Parathyroid adenoma (tissue), 2 donors: ENCODE measurements at regions not wholly inside any gene's neighbourhood (a gene's known extent, or its start where the extent isn't known, plus 50 kb on each side); places are given as distances from the start of the nearest gene placed in this dataset.

Source experiments
- H2AFZ ChIP-seq: fragments of 300-600 bp; sonication (generic); one replicate; pipeline ENCODE4 v1.7.0; 2017; ENCODE audit warnings: antibody characterized with exemption, mild to moderate bottlenecking
- H3K27ac ChIP-seq: fragments of 300-600 bp; sonication (generic); one replicate; pipeline ENCODE4 v1.7.0; 2017
- H3K27me3 ChIP-seq: fragments of 300-600 bp; sonication (generic); one replicate; pipeline ENCODE4 v1.7.0; 2017; ENCODE audit warnings: low read length; ENCODE audit not compliant: control insufficient read depth, insufficient read depth
- H3K36me3 ChIP-seq: fragments of 300-600 bp; sonication (generic); one replicate; pipeline ENCODE4 v1.7.0; 2017; ENCODE audit warnings: low read length; ENCODE audit not compliant: control insufficient read depth, insufficient read depth
- H3K4me1 ChIP-seq: fragments of 300-600 bp; sonication (generic); one replicate; pipeline ENCODE4 v1.7.0; 2017; ENCODE audit warnings: control low read depth
- H3K4me2 ChIP-seq: fragments of 300-600 bp; sonication (generic); one replicate; pipeline ENCODE4 v1.7.0; 2017; ENCODE audit warnings: low read length
- H3K4me3 ChIP-seq: fragments of 300-600 bp; sonication (generic); one replicate; pipeline ENCODE4 v1.7.0; 2017; ENCODE audit warnings: low read depth, low read length
- H3K79me2 ChIP-seq: fragments of 300-600 bp; sonication (generic); one replicate; pipeline ENCODE4 v1.7.0; 2017; ENCODE audit warnings: control low read depth
- H3K9ac ChIP-seq: fragments of 300-600 bp; sonication (generic); one replicate; pipeline ENCODE4 v1.7.0; 2017; ENCODE audit warnings: mild to moderate bottlenecking
- H3K9me3 ChIP-seq: fragments of 300-600 bp; sonication (generic); one replicate; pipeline ENCODE4 v1.7.0; 2017; ENCODE audit warnings: low read length; ENCODE audit not compliant: control insufficient read depth
- TF ChIP-seq, protein P1 (sequence below): fragments of 300-600 bp; sonication (generic); IDR thresholded peaks from one replicate; pipeline ENCODE4 v1.7.0; 2017; ENCODE audit warnings: antibody characterized with exemption, mild to moderate bottlenecking
- donor health status: primary hyperparathyroidism.

DNA sequence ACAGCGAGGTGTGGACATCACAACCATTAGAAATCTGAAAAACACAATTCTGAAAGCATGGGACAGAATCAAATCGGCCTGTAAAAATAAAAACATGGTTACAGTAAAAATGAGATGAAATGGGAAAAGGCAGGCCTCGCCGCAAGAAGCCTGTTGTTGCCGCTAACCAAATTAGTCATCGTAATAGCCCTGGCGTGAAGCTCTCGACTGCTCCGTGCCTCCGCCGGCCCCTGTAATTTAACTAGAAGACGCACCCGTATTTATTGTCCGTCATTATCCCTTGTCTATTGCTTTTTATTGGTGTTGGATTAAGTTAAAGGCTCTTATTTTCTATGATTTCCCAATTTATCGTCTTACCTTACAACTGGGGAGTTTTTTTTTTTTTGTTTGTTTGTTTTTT is 334.6 kb upstream of the EEF2KMT start:
- Histone ChIP-seq H3K27ac (no peak overlapping the region), H3K79me2 (no peaks in the 10 kb centered on the region), H3K4me1 (no peaks in the 10 kb centered on the region), H2AFZ (no peak overlapping the region), H3K4me2 (no peak overlapping the region), H3K9ac (no peak overlapping the region), H3K9me3 (no peaks in the 10 kb centered on the region), H3K27me3 (no peaks in the 10 kb centered on the region), H3K36me3 (no peaks in the 10 kb centered on the region), H3K4me3 (no peak overlapping the region)
- TF ChIP-seq, protein P1, sequence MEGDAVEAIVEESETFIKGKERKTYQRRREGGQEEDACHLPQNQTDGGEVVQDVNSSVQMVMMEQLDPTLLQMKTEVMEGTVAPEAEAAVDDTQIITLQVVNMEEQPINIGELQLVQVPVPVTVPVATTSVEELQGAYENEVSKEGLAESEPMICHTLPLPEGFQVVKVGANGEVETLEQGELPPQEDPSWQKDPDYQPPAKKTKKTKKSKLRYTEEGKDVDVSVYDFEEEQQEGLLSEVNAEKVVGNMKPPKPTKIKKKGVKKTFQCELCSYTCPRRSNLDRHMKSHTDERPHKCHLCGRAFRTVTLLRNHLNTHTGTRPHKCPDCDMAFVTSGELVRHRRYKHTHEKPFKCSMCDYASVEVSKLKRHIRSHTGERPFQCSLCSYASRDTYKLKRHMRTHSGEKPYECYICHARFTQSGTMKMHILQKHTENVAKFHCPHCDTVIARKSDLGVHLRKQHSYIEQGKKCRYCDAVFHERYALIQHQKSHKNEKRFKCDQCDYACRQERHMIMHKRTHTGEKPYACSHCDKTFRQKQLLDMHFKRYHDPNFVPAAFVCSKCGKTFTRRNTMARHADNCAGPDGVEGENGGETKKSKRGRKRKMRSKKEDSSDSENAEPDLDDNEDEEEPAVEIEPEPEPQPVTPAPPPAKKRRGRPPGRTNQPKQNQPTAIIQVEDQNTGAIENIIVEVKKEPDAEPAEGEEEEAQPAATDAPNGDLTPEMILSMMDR = no peak

DNA sequence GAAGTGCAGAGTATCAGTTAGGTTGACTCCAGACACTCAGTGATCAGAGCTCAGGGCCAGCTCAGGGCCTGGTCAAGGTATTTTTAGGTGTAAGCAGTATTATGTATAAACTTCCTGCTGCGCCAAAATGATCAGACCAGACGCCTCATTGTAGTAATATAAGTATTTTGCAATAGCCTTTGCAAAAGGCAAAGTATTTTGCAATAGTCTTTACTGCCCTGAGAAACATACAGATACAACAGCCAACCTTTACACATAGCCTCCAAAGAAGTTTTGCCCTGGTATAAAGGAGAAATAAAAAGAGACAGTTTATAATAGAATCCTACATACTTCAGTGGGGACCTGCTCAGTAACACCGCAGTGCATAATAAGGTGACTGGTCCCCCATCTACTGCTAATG is 333.0 kb upstream of the EEF2KMT start:
- no peak overlapping the region for H3K9ac ChIP-seq

DNA sequence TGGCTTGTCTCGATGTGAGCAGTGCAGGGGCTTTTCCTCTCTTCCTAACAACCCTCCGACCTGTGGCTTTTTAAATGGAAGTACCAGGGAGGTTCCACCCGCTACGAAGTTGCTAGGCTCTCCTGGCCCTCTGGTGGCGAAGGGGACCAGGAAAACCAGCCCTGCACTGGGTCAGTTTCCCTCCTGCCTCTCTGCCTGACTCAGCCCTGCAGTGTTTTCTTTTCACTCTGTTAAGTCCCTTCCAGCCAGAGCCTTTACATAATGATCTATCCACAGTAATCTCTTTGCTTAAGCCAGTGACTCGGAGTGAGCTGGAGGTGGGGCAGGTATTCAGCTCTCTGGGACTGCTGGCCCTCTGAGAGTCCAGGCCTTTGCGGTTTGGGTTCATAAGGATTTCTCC is 331.3 kb upstream of the EEF2KMT start:
- TF ChIP-seq, protein P1 = no peak
- Histone ChIP-seq H3K9me3 (no peaks in the 10 kb centered on the region), H3K4me2 (no peak overlapping the region), H3K9ac (no peak overlapping the region), H3K27me3 (no peaks in the 10 kb centered on the region), H3K4me3 (no peak overlapping the region), H2AFZ (no peak overlapping the region), H3K36me3 (no peaks in the 10 kb centered on the region), H3K79me2 (no peaks in the 10 kb centered on the region), H3K4me1 (no peaks in the 10 kb centered on the region), H3K27ac (no peak overlapping the region)

More for the DNA sequence above, 333.0 kb upstream of the EEF2KMT start:
- TF ChIP-seq, protein P1 = no peak
- Histone ChIP-seq H3K79me2 (no peaks in the 10 kb centered on the region), H3K9me3 (no peaks in the 10 kb centered on the region), H3K36me3 (no peaks in the 10 kb centered on the region), H3K4me1 (no peaks in the 10 kb centered on the region), H2AFZ (no peak overlapping the region), H3K27ac (no peak overlapping the region), H3K27me3 (no peaks in the 10 kb centered on the region), H3K4me3 (no peak overlapping the region), H3K4me2 (no peak overlapping the region)

DNA sequence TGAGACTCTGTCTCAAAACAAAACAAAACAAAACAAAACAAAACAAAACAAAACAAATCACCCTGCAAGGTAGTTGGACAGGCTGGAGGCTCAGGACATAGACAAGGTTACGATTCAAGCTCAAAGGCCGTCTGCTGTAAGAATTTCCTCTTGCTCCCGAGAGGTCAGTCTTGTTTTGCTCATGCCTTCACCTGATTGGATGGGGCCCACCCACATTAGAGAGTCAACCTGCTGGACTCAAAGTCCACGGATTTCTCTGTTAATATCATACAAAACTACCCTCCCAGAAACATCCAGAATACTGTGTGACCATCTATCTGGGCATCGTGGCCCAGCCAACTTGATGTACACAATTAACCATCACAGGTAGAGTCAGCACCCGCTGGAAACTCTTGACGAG is 330.0 kb upstream of the EEF2KMT start:
- Histone ChIP-seq H3K9ac (no peak overlapping the region), H3K4me1 (no peaks in the 10 kb centered on the region), H3K4me2 (no peak overlapping the region), H3K36me3 (no peaks in the 10 kb centered on the region), H2AFZ (no peak overlapping the region), H3K9me3 (no peaks in the 10 kb centered on the region), H3K79me2 (no peaks in the 10 kb centered on the region), H3K4me3 (no peak overlapping the region), H3K27me3 (no peaks in the 10 kb centered on the region), H3K27ac (no peak overlapping the region)
- TF ChIP-seq, protein P1 = no peak

DNA sequence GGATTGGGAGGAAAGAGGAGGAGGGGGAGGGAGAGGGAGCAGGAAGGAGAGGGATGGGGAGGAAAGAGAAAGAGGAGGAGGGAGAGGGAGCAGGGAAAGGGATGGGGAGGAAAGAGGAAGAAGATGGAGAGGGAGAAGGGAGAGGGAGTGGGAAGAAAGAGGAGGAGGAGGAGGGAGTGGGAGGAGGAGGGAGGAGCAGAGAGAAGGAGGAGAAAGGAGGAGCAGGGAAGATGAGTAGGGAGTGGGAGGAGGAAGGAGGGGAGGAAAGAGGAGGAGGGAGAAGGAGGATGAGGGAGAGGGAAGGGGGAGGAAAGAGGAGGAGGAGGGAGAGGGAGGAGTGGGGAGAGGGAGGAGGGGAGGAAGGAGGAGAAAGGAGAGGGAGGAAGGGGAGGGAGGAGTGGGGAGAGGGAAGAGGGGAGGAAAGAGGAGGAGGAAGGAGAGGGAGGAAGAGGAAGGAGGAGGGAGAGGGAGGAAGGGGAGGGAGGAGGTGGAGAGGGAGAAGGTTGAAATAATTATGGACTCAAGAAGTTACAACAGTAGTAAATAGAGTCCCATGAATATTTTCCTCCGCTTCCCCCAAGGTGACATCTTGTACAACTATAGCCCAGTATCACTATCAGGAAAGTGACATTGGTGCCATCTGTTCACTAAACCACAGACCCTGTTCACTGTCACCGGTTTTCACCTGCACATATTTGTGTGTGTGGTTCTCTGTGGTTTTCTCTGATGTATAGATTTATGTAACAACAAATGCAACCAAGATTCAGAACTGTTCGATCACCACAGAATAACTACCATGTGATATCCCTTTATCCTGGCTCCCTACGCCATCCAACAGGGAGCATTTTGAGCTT is 325.3 kb upstream of the EEF2KMT start:
- Histone ChIP-seq H3K27me3 (no peaks in the 10 kb centered on the region), H2AFZ (no peak overlapping the region), H3K27ac (no peak overlapping the region), H3K9me3 (no peaks in the 10 kb centered on the region), H3K36me3 (no peaks in the 10 kb centered on the region), H3K4me2 (no peak overlapping the region), H3K9ac (no peak overlapping the region), H3K4me3 (no peak overlapping the region), H3K79me2 (no peaks in the 10 kb centered on the region), H3K4me1 (no peaks in the 10 kb centered on the region)
- TF ChIP-seq, protein P1 = no peak
